ENCODE measurements at regions not wholly inside any gene's neighbourhood (a gene's known extent, or its start where the extent isn't known, plus 50 kb on each side); places are given as distances from the start of the nearest gene placed in this dataset.
"Not testable (repeated sequence)": the region's sequence is repeated elsewhere in the genome, so short reads cannot be mapped to it uniquely, and the experiment has no call there.

DNA sequence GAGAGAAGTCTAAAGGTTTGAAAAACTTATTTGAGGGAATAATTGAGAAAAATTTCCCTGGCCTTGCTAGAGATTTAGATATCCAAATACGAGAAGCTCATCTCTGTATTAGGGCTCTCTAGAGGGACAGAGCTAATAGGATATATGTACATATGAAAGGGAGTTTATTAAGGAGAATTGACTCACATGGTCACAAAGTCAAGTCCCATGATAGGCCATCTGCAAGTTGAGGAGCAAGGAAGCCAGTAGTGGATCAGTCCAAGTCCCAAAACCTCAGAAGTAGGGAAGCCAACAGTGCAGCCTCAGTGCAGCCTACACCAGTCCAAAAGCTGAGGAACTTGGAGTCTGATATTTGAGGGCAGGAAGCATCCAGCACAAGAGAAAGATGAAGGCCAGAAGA lies 126.7 kb downstream of the PJA2 start:
- H3K36me3 ChIP-seq; intact Hi-C loops (cut with DNase I); H3K27me3 ChIP-seq; H3K27ac ChIP-seq; H3K4me3 ChIP-seq; H3K4me1 ChIP-seq; DNase-seq (ENCODE audit: extremely low spot score in 2 of 2): not testable (repeated sequence)
- H3K9me3 ChIP-seq: peaks cover 13% of the 10 kb centered on the region

GRCh38 chr5:109281136-109281690 lies 128.6 kb downstream of the PJA2 start:
- DNase-seq (ENCODE audit: extremely low spot score in 2 of 2): no peak
- intact Hi-C loops (cut with DNase I): no loop called here
- no peak overlapping the region for H3K4me3 ChIP-seq
- H3K27ac ChIP-seq: no peak overlapping the region
- TF ChIP-seq POLR2AphosphoS5 (IDR thresholded peaks at IDR 0.05; ENCODE audit: insufficient read depth in 1 of 2, low read depth in 1 of 2) (no peak), CTCF (IDR thresholded peaks at IDR 0.05) (no peak), POLR2A (IDR thresholded peaks at IDR 0.05) (no peak)
- H3K4me1 ChIP-seq: no peaks in the 10 kb centered on the region
- H3K27me3 ChIP-seq: no peaks in the 10 kb centered on the region
- H3K9me3 ChIP-seq: peaks cover 8% of the 10 kb centered on the region
- H3K36me3 ChIP-seq: no peaks in the 10 kb centered on the region

- H3K9me3 ChIP-seq: no peaks in the 10 kb centered on the region
- H3K36me3 ChIP-seq: no peaks in the 10 kb centered on the region
- no peak overlapping the region for H3K27ac ChIP-seq
- TF ChIP-seq POLR2AphosphoS5 (IDR thresholded peaks at IDR 0.05; ENCODE audit: insufficient read depth in 1 of 2, low read depth in 1 of 2) (no peak), CTCF (IDR thresholded peaks at IDR 0.05) (no peak), POLR2A (IDR thresholded peaks at IDR 0.05) (no peak)
- no peaks in the 10 kb centered on the region for H3K27me3 ChIP-seq
- H3K4me1 ChIP-seq: no peaks in the 10 kb centered on the region
- no peak overlapping the region for H3K4me3 ChIP-seq
- DNase-seq (ENCODE audit: extremely low spot score in 2 of 2): no peak
- intact Hi-C loops (cut with DNase I): no loop called here
Observed at GRCh38 chr5:109278141-109278540, 131.6 kb downstream of the PJA2 start.

- Histone ChIP-seq H3K36me3 (no peaks in the 10 kb centered on the region), H3K4me1 (no peaks in the 10 kb centered on the region), H3K4me3 (no peak overlapping the region), H3K27me3 (no peaks in the 10 kb centered on the region), H3K9me3 (no peaks in the 10 kb centered on the region), H3K27ac (no peak overlapping the region)
- intact Hi-C loops (cut with DNase I): no loop called here
- TF ChIP-seq POLR2AphosphoS5 (IDR thresholded peaks at IDR 0.05; ENCODE audit: insufficient read depth in 1 of 2, low read depth in 1 of 2) (no peak), POLR2A (IDR thresholded peaks at IDR 0.05) (no peak), CTCF (IDR thresholded peaks at IDR 0.05) (no peak)
- DNase-seq (ENCODE audit: extremely low spot score in 2 of 2): no peak
Observed at GRCh38 chr5:109275919-109276318, 133.9 kb downstream of the PJA2 start.

DNA sequence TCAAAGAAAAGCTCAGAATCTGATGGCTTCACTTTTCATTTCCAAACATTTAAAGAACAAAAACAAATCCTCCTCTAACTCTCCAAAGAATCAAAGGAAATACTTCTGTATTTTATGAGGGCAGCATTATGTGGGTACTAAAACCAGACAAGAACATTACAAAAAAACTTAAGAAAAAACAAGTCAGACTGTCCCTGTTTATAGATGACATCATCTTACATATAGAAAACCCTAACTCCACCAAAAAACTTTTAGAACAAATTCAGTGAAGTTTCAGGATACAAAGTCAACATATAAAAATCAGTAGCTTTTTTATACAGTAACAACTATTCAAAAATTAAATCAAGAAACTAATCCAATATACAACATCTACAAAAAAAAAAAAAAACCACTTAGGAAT lies 136.2 kb downstream of the PJA2 start:
- Histone ChIP-seq H3K36me3 (no peaks in the 10 kb centered on the region), H3K4me3 (no peak overlapping the region), H3K27ac (no peak overlapping the region), H3K4me1 (no peaks in the 10 kb centered on the region), H3K27me3 (no peaks in the 10 kb centered on the region), H3K9me3 (no peaks in the 10 kb centered on the region)
- intact Hi-C loops (cut with DNase I): no loop called here
- no peak for DNase-seq (ENCODE audit: extremely low spot score in 2 of 2)
- TF ChIP-seq CTCF (IDR thresholded peaks at IDR 0.05): no peak
- no peak for TF ChIP-seq POLR2AphosphoS5 (IDR thresholded peaks at IDR 0.05; ENCODE audit: insufficient read depth in 1 of 2, low read depth in 1 of 2)
- no peak for TF ChIP-seq POLR2A (IDR thresholded peaks at IDR 0.05)

Data from vagina (tissue), 2 donors.